ENCODE measurements at regions not wholly inside any gene's neighbourhood (a gene's known extent, or its start where the extent isn't known, plus 50 kb on each side); places are given as distances from the start of the nearest gene placed in this dataset.
A peak's percentile ranks its signal among the peaks of the same experiment; 100 is the strongest.

DNA sequence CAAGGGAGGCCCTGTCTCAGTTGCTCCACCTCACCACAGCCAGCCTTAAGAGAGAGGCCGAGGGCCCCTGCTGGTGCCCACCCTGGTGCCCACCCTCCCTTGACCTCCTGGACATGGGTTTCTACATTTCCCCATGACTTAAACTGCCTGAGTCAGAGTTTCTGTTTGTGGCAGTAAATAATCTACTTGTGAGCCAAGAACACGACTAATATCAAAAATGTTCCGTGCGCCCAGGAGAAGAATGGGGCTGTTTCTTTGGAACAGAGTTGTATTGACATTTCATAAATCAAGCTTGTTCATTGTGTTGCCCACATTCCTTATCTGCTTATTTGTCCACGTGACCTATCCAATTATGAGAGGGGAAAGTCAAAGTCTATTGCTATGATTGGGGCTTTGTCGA lies 143.5 kb downstream of the ANKRD60 start:
- WGBS, 3 donors: 16 to 53% (median 39%) methylated on average over 6 of the region's 6 CpGs
- no peaks in the 10 kb centered on the region for H3K9me3 ChIP-seq (ENCODE audit: control insufficient read depth in 2 of 2, insufficient read depth in 1 of 2, low read depth in 1 of 2, low read length in 1 of 2)
- H3K36me3 ChIP-seq (ENCODE audit: control insufficient read depth in 3 of 3, insufficient read depth in 2 of 3, low read depth in 1 of 3, low read length in 3 of 3): no peaks in the 10 kb centered on the region
- no peaks in the 10 kb centered on the region for H3K27me3 ChIP-seq (ENCODE audit: control insufficient read depth in 3 of 3, insufficient read depth in 3 of 3, low read length in 3 of 3)
- H3K27ac ChIP-seq (ENCODE audit: low read depth in 1 of 3, low read length in 2 of 3): no peak overlapping the region
- peak; percentile 39 to 42 for DNase-seq
- FAIRE-seq: no peak
- H3K4me3 ChIP-seq (ENCODE audit: low read depth in 1 of 3, low read length in 3 of 3): no peak overlapping the region
- H3K4me1 ChIP-seq (ENCODE audit: control insufficient read depth in 3 of 3, insufficient read depth in 2 of 3, low read depth in 1 of 3, low read length in 2 of 3): no peaks in the 10 kb centered on the region

DNA sequence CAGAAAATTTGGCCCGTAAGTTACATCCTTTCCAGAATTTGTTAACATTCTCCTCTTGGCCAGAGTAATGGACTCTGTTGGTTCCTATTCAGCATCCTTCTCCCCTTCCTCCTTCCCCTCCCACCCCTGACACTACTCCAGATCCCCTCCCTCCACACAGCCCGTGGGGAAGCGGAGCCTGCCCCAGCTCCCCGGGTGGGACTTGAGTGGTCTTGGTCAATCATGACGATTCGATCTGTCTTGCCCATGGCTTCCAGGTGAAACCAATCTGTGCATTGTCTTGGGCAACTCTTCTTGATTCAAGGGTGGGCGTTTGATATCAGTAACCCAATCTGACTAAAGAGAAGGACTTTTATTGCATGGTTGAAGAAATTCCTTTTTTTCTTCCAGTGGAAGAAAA lies 143.9 kb downstream of the ANKRD60 start:
- no peaks in the 10 kb centered on the region for H3K27me3 ChIP-seq (ENCODE audit: control insufficient read depth in 3 of 3, insufficient read depth in 3 of 3, low read length in 3 of 3)
- no peak overlapping the region for H3K27ac ChIP-seq (ENCODE audit: low read depth in 1 of 3, low read length in 2 of 3)
- H3K9me3 ChIP-seq (ENCODE audit: control insufficient read depth in 2 of 2, insufficient read depth in 1 of 2, low read depth in 1 of 2, low read length in 1 of 2): no peaks in the 10 kb centered on the region
- 77 to 87% (median 78%) methylated on average over 7 of the region's 7 CpGs for WGBS, 3 donors
- no peaks in the 10 kb centered on the region for H3K36me3 ChIP-seq (ENCODE audit: control insufficient read depth in 3 of 3, insufficient read depth in 2 of 3, low read depth in 1 of 3, low read length in 3 of 3)
- no peak for FAIRE-seq
- H3K4me3 ChIP-seq (ENCODE audit: low read depth in 1 of 3, low read length in 3 of 3): no peak overlapping the region
- no peaks in the 10 kb centered on the region for H3K4me1 ChIP-seq (ENCODE audit: control insufficient read depth in 3 of 3, insufficient read depth in 2 of 3, low read depth in 1 of 3, low read length in 2 of 3)
- no peak for DNase-seq

DNA sequence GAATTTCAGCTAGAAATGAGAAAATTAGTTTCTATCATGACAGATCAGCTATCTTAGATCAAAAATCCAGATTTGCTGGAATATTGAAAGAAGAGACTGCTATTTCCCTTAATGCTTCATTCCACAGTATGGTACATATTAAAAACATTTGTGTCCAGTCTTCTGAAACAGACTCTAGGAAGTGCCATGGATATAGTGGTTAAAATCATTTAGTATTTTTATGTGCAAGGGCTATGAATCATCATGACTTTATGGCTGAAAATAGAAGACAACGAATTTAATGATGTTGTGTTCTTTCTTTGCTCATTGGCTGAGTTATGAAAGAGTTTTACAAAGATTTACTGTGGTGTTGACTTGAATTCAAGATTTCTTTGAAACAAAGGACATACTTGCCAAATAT lies 146.6 kb downstream of the ANKRD60 start:
- peaks cover 0 to 3% of the 10 kb centered on the region in 2 donors for H3K9me3 ChIP-seq (ENCODE audit: control insufficient read depth in 2 of 2, insufficient read depth in 1 of 2, low read depth in 1 of 2, low read length in 1 of 2)
- H3K4me1 ChIP-seq (ENCODE audit: control insufficient read depth in 3 of 3, insufficient read depth in 2 of 3, low read depth in 1 of 3, low read length in 2 of 3): no peaks in the 10 kb centered on the region
- H3K4me3 ChIP-seq (ENCODE audit: low read depth in 1 of 3, low read length in 3 of 3): no peak overlapping the region
- H3K27ac ChIP-seq (ENCODE audit: low read depth in 1 of 3, low read length in 2 of 3): no peak overlapping the region
- DNase-seq (no peak), FAIRE-seq (no peak)
- H3K36me3 ChIP-seq (ENCODE audit: control insufficient read depth in 3 of 3, insufficient read depth in 2 of 3, low read depth in 1 of 3, low read length in 3 of 3): no peaks in the 10 kb centered on the region
- H3K27me3 ChIP-seq (ENCODE audit: control insufficient read depth in 3 of 3, insufficient read depth in 3 of 3, low read length in 3 of 3): peaks cover 0 to 3% (median 0%) of the 10 kb centered on the region in 3 donors
- WGBS, 3 donors: 23 to 24% (median 24%) methylated on average over 1 of the region's 1 CpG

DNA sequence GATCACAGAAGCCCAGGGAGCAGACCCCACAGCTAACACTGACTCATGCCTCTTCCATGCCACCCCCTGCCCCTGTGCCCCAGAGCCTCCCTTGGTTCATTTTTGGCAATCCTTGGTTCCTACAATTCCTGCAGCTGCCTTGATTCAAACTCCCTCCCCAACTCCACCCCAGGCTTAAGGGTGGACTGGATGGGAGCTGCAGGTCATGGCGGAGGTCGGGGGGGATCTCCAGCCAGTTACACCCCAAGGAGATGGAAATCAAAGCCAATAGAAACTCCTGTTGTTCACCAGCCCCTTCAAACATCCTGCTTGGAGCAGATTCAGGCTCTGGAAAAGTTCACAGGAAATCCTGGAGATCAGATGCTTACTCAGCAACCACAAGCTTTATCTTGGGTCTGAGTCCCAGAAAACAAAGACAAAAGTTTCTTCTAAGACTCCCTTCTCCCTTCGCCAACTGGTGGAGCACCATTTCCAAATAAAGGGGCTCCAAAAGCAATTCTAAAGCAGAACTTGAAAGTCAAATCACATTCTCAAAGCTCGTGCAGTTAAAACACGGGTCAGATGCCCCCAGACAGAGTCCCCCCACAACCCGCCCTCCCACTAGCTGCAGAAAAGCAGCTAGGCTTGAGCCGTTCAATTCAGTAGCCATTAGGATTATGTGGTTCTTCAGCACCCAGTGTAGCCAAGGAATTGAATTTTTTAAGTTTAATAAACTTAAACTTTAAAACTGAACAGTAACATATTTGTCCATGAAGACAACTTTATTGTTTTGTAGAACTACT lies 149.5 kb downstream of the ANKRD60 start:
- no peak overlapping the region for H3K4me3 ChIP-seq (ENCODE audit: low read depth in 1 of 3, low read length in 3 of 3)
- no peaks in the 10 kb centered on the region for H3K4me1 ChIP-seq (ENCODE audit: control insufficient read depth in 3 of 3, insufficient read depth in 2 of 3, low read depth in 1 of 3, low read length in 2 of 3)
- DNase-seq: no peak
- no peak for FAIRE-seq
- whole genome bisulfite sequencing, 3 donors: 56 to 75% (median 74%) methylated on average over 7 of the region's 7 CpGs
- H3K9me3 ChIP-seq (ENCODE audit: control insufficient read depth in 2 of 2, insufficient read depth in 1 of 2, low read depth in 1 of 2, low read length in 1 of 2): peaks cover 0 to 3% of the 10 kb centered on the region in 2 donors
- no peaks in the 10 kb centered on the region for H3K36me3 ChIP-seq (ENCODE audit: control insufficient read depth in 3 of 3, insufficient read depth in 2 of 3, low read depth in 1 of 3, low read length in 3 of 3)
- H3K27ac ChIP-seq (ENCODE audit: low read depth in 1 of 3, low read length in 2 of 3): no peak overlapping the region
- peaks cover 0 to 3% (median 0%) of the 10 kb centered on the region in 3 donors for H3K27me3 ChIP-seq (ENCODE audit: control insufficient read depth in 3 of 3, insufficient read depth in 3 of 3, low read length in 3 of 3)

DNA sequence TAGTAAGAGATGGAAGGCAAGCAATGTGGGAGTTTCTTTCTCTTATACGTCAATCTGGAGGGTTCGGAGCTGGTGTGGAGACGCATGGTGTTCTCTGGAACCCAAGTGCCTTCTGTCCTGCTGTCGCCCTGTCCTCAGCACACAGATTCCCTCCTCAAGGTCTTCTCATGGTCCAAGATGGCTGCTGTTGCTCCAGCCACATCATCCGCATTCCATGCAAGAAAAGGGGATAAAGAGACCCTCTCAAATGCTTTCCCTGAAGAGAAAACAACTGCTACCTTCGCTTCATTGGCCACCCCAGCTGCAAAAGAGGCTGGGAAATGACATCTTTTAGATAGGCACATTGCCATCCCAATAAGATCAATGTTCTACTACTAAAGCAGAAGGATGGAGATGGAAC lies 151.2 kb downstream of the ANKRD60 start:
- FAIRE-seq (no peak), DNase-seq (no peak)
- Histone ChIP-seq H3K27me3 (ENCODE audit: control insufficient read depth in 3 of 3, insufficient read depth in 3 of 3, low read length in 3 of 3) (peaks cover 0 to 3% (median 0%) of the 10 kb centered on the region in 3 donors), H3K36me3 (ENCODE audit: control insufficient read depth in 3 of 3, insufficient read depth in 2 of 3, low read depth in 1 of 3, low read length in 3 of 3) (no peaks in the 10 kb centered on the region), H3K4me3 (ENCODE audit: low read depth in 1 of 3, low read length in 3 of 3) (no peak overlapping the region), H3K4me1 (ENCODE audit: control insufficient read depth in 3 of 3, insufficient read depth in 2 of 3, low read depth in 1 of 3, low read length in 2 of 3) (no peaks in the 10 kb centered on the region), H3K9me3 (ENCODE audit: control insufficient read depth in 2 of 2, insufficient read depth in 1 of 2, low read depth in 1 of 2, low read length in 1 of 2) (peaks cover 0 to 3% of the 10 kb centered on the region in 2 donors), H3K27ac (ENCODE audit: low read depth in 1 of 3, low read length in 2 of 3) (no peak overlapping the region)
- WGBS, 3 donors: 80 to 90% (median 82%) methylated on average over 6 of the region's 6 CpGs

DNA sequence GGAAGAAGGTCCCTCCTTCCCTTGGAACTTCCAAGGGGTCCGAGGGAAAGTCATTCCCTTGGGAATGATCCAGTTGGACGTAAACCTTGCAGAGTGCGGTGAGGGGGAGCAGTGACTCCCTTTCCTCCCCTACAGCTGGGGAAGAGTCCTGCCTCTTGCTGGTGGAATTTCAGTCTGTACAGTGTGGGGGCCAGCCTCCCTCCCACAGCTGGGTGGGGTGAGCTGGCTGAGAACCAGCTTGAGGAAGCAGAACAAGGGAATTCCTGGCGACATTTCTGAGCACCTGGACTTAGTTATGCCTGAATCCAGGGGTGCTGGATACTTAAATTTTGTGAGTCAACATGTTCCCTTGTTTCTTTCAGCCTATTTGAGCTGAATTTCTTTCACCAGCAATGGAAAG lies 152.0 kb downstream of the ANKRD60 start:
- no peak for DNase-seq

DNA sequence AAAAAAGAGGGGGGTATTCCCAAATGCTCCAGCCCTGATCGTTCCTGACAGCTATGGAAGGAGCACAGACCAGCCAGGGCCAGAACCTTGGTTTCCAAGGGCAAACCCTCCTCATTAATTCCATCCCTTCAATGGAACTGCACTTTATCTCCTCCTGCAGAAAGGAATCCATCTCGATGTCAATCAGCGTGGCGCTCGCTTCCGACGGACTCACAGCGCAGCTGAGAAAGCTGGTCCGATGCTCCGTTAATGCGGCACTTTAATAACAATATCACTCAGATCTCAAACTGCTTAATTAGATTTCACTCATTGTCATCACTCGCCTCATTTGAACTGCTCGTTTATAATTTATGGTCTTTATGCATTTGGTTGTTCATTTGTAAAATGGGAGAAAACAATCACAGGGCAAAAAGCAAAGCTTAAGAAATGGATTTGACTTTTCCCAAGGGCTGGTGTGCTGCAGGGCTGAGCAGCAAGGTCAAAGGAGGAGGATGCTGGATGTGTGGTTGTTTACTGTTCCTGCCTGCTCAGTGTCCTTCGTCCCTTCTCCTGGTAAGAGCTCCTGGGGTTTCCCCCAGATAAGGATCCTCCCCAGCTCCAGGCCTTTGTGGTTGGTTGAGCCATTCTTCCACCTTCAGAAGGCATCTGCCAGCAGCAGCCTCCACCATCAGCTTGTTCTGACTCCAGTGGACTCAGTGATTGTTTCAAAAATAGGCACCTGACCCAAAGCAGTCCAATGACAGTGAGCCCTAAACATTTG lies 152.7 kb downstream of the ANKRD60 start:
- DNase-seq (no peak), FAIRE-seq (no peak)
- Histone ChIP-seq H3K4me1 (ENCODE audit: control insufficient read depth in 3 of 3, insufficient read depth in 2 of 3, low read depth in 1 of 3, low read length in 2 of 3) (no peaks in the 10 kb centered on the region), H3K9me3 (ENCODE audit: control insufficient read depth in 2 of 2, insufficient read depth in 1 of 2, low read depth in 1 of 2, low read length in 1 of 2) (peaks cover 0 to 3% of the 10 kb centered on the region in 2 donors), H3K27me3 (ENCODE audit: control insufficient read depth in 3 of 3, insufficient read depth in 3 of 3, low read length in 3 of 3) (peaks cover 0 to 3% (median 0%) of the 10 kb centered on the region in 3 donors), H3K36me3 (ENCODE audit: control insufficient read depth in 3 of 3, insufficient read depth in 2 of 3, low read depth in 1 of 3, low read length in 3 of 3) (no peaks in the 10 kb centered on the region), H3K27ac (ENCODE audit: low read depth in 1 of 3, low read length in 2 of 3) (no peak overlapping the region), H3K4me3 (ENCODE audit: low read depth in 1 of 3, low read length in 3 of 3) (no peak overlapping the region)
- WGBS, 3 donors: 78 to 87% (median 80%) methylated on average over 14 of the region's 14 CpGs

More for the DNA sequence above, 152.0 kb downstream of the ANKRD60 start:
- Histone ChIP-seq H3K9me3 (ENCODE audit: control insufficient read depth in 2 of 2, insufficient read depth in 1 of 2, low read depth in 1 of 2, low read length in 1 of 2) (peaks cover 0 to 3% of the 10 kb centered on the region in 2 donors), H3K36me3 (ENCODE audit: control insufficient read depth in 3 of 3, insufficient read depth in 2 of 3, low read depth in 1 of 3, low read length in 3 of 3) (no peaks in the 10 kb centered on the region), H3K4me3 (ENCODE audit: low read depth in 1 of 3, low read length in 3 of 3) (no peak overlapping the region), H3K4me1 (ENCODE audit: control insufficient read depth in 3 of 3, insufficient read depth in 2 of 3, low read depth in 1 of 3, low read length in 2 of 3) (no peaks in the 10 kb centered on the region), H3K27ac (ENCODE audit: low read depth in 1 of 3, low read length in 2 of 3) (no peak overlapping the region), H3K27me3 (ENCODE audit: control insufficient read depth in 3 of 3, insufficient read depth in 3 of 3, low read length in 3 of 3) (peaks cover 0 to 3% (median 0%) of the 10 kb centered on the region in 3 donors)
- 52 to 70% (median 60%) methylated on average over 4 of the region's 4 CpGs for WGBS, 3 donors
- FAIRE-seq: no peak

DNA sequence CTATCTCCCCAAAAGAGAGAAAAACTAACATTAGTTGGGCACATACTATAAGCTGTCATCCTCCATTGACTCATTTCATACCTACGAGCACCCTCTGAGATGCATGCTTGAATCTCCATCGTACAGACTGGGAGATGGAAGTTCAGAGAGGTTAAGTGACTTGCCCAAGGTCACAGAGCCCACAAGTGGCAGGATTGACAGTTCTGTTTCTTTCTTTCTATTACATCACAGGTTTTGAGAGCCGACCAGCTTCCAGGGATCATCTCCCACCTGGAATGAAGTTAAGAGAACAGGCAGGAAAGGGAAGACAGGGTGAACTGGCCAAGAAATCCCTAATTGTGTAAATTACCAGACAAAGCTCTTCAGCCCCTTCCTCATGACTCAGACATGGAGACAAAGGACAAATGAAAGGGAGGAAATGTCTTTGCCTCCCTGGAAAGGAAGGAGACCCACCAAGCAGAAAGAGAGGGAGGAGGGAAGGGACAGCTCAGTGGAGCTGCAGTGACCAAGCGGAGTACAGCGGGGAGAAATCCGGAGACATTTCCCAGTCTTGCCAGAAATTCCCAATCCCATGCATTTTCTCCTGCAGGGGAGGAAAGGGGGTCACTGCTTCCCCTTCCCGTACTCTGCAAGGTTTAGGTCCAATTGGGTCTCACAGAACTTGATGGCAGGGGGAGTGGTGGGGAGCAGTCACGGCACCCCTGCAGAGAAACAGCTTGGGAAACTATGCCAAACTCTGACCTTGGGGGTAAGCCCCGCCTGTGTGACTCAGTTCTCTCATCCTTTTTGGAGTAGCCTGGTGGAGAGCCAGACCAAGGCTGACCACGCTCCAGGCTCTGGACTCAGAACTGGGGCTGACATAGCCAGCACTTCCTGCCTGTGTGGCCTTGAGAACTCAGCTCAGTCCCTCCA lies 154.3 kb downstream of the ANKRD60 start:
- Histone ChIP-seq H3K36me3 (ENCODE audit: control insufficient read depth in 3 of 3, insufficient read depth in 2 of 3, low read depth in 1 of 3, low read length in 3 of 3) (no peaks in the 10 kb centered on the region), H3K4me3 (ENCODE audit: low read depth in 1 of 3, low read length in 3 of 3) (no peak overlapping the region), H3K27ac (ENCODE audit: low read depth in 1 of 3, low read length in 2 of 3) (peak overlapping the region in 1 of 3 donors; percentile 28), H3K9me3 (ENCODE audit: control insufficient read depth in 2 of 2, insufficient read depth in 1 of 2, low read depth in 1 of 2, low read length in 1 of 2) (peaks cover 0 to 3% of the 10 kb centered on the region in 2 donors), H3K4me1 (ENCODE audit: control insufficient read depth in 3 of 3, insufficient read depth in 2 of 3, low read depth in 1 of 3, low read length in 2 of 3) (no peaks in the 10 kb centered on the region), H3K27me3 (ENCODE audit: control insufficient read depth in 3 of 3, insufficient read depth in 3 of 3, low read length in 3 of 3) (peaks cover 0 to 3% (median 0%) of the 10 kb centered on the region in 3 donors)
- WGBS, 3 donors: 61 to 67% (median 65%) methylated on average over 9 to 10 of the region's 10 CpGs
- FAIRE-seq (no peak), DNase-seq (no peak)

Data from small intestine (tissue), 7 donors.